IMR-90 (cell line): ENCODE measurements at regions not wholly inside any gene's neighbourhood (a gene's known extent, or its start where the extent isn't known, plus 50 kb on each side); places are given as distances from the start of the nearest gene placed in this dataset.

ENCODE experiments used
- ATAC-seq: fragments of 200-7000 bp; cut with Tn5 transposase; 2 replicates; pipeline ENCODE4 v1.9.1; 2020; ENCODE audit warnings: low read depth, mild to moderate bottlenecking, moderate library complexity
- BruUV-seq: library from RNA; stranded (reverse); fragments of 400-500 nt; replicated peaks from 2 replicates; lab custom pipeline; 2021; lab: Mats Ljungman, UMichigan
- CTCF ChIA-PET: fragments of 300-600 bp; formaldehyde crosslinking; extraction: SDS; loops from one replicate; lab custom pipeline; 2021; ENCODE audit warnings: antibody characterized with exemption; lab: Yijun Ruan, JAX
- POLR2A ChIA-PET: fragments of 300-600 bp; sonication (Branson Sonifier 250); formaldehyde crosslinking; loops from one replicate; lab custom pipeline; 2022; ENCODE audit warnings: antibody characterized with exemption; ENCODE audit not compliant: unreplicated experiment; lab: Charles Lee
- DNase-seq: peaks from one replicate; pipeline ENCODE4 v3.0.0; 2013
- H2AFZ ChIP-seq: replicated peaks from 2 replicates; pipeline ENCODE3; 2013; ENCODE audit warnings: low read length, mild to moderate bottlenecking; ENCODE audit not compliant: poor library complexity
- H2AK5ac ChIP-seq: 2 replicates; pipeline ENCODE4 v1.6.1; 2013; ENCODE audit warnings: low read depth, low read length, inconsistent platforms
- H2AK9ac ChIP-seq: replicated peaks from 2 replicates; pipeline ENCODE3; 2013; ENCODE audit warnings: mild to moderate bottlenecking, low read depth, low read length, moderate library complexity; ENCODE audit not compliant: poor library complexity
- H2BK120ac ChIP-seq: 2 replicates; pipeline ENCODE4 v1.6.1; 2013; ENCODE audit warnings: low read depth, low read length, inconsistent platforms
- H2BK15ac ChIP-seq: 3 replicates; pipeline ENCODE4 v1.6.1; 2013; ENCODE audit warnings: low read depth, low read length, inconsistent platforms
- H2BK20ac ChIP-seq: 2 replicates; pipeline ENCODE4 v1.6.1; 2013; ENCODE audit warnings: low read depth, mild to moderate bottlenecking, inconsistent platforms, low read length, moderate library complexity
- H2BK5ac ChIP-seq: 2 replicates; pipeline ENCODE4 v1.6.1; 2013; ENCODE audit warnings: mild to moderate bottlenecking, low read depth, low read length, inconsistent platforms; ENCODE audit not compliant: poor library complexity, severe bottlenecking
- H3K14ac ChIP-seq: replicated peaks from 2 replicates; pipeline ENCODE4 v1.6.1; 2013; ENCODE audit warnings: low read depth, low read length, inconsistent platforms
- H3K18ac ChIP-seq: 2 replicates; pipeline ENCODE4 v1.6.1; 2013; ENCODE audit warnings: low read depth, low read length, control low read depth
- H3K23ac ChIP-seq: 2 replicates; pipeline ENCODE4 v1.6.1; 2013; ENCODE audit warnings: low read depth, low read length, inconsistent platforms
- H3K27ac ChIP-seq: 2 replicates; pipeline ENCODE4 v1.5.1; 2013; ENCODE audit warnings: mild to moderate bottlenecking, control low read depth, low read length; ENCODE audit not compliant: insufficient read depth
- H3K27me3 ChIP-seq: 2 replicates; pipeline ENCODE4 v1.6.1; 2013; ENCODE audit warnings: low read length; ENCODE audit not compliant: control insufficient read depth, insufficient read depth
- H3K36me3 ChIP-seq: 2 replicates; pipeline ENCODE4 v1.6.1; 2013; ENCODE audit warnings: low read length, mixed read lengths; ENCODE audit not compliant: control insufficient read depth, insufficient read depth
- H3K4ac ChIP-seq: 2 replicates; pipeline ENCODE4 v1.6.1; 2013; ENCODE audit warnings: low read depth, low read length, inconsistent platforms
- H3K4me1 ChIP-seq: 2 replicates; pipeline ENCODE4 v1.6.1; 2013; ENCODE audit warnings: low read length, mixed read lengths; ENCODE audit not compliant: control insufficient read depth, insufficient read depth
- H3K4me2 ChIP-seq: 2 replicates; pipeline ENCODE4 v1.6.1; 2013; ENCODE audit warnings: low read depth, mild to moderate bottlenecking, control low read depth, low read length, moderate library complexity
- H3K4me3 ChIP-seq: 2 replicates; pipeline ENCODE4 v1.5.1; 2013; ENCODE audit warnings: low read depth, mild to moderate bottlenecking, control low read depth, low read length, moderate library complexity; ENCODE audit not compliant: insufficient read depth
- H3K56ac ChIP-seq: 2 replicates; pipeline ENCODE4 v1.6.1; 2013; ENCODE audit warnings: low read length, inconsistent platforms; ENCODE audit not compliant: insufficient read depth; ENCODE audit errors: extremely low read depth
- H3K79me1 ChIP-seq, 2 experiments: 2 replicates each; pipeline ENCODE4 v1.6.1; 2013; ENCODE audit warnings: low read length in 2 of 2, inconsistent platforms in 1 of 2, low read depth in 1 of 2
- H3K9ac ChIP-seq: 2 replicates; pipeline ENCODE4 v1.6.1; 2013; ENCODE audit warnings: low read depth, low read length, control low read depth
- H3K9me1 ChIP-seq: 2 replicates; pipeline ENCODE4 v1.6.1; 2013; ENCODE audit warnings: low read length, inconsistent platforms; ENCODE audit not compliant: insufficient read depth
- H3K9me3 ChIP-seq: 2 replicates; pipeline ENCODE4 v1.6.1; 2013; ENCODE audit warnings: low read length; ENCODE audit not compliant: control insufficient read depth, insufficient read depth
- H4K20me1 ChIP-seq: 2 replicates; pipeline ENCODE4 v1.6.1; 2013; ENCODE audit warnings: low read length, inconsistent platforms; ENCODE audit not compliant: insufficient read depth
- H4K5ac ChIP-seq: 2 replicates; pipeline ENCODE4 v1.6.1; 2013; ENCODE audit warnings: mild to moderate bottlenecking, low read depth, low read length, control low read depth
- H4K8ac ChIP-seq, 2 experiments: 2 replicates each; pipeline ENCODE4 v1.6.1; 2013; ENCODE audit warnings: low read depth in 2 of 2, low read length in 2 of 2, control low read depth in 1 of 2, inconsistent platforms in 1 of 2
- H4K91ac ChIP-seq: 2 replicates; pipeline ENCODE4 v1.6.1; 2013; ENCODE audit warnings: low read depth, low read length, inconsistent platforms; ENCODE audit not compliant: insufficient read depth
- CEBPB ChIP-seq: IDR thresholded peaks from 2 replicates; pipeline ENCODE4 v1.6.1; 2012; ENCODE audit warnings: low read depth, low read length, improper control_type of control experiment
- MAFK ChIP-seq: IDR thresholded peaks from 2 replicates; pipeline ENCODE4 v1.6.1; 2012; ENCODE audit warnings: low read depth, low read length, improper control_type of control experiment
- MAZ ChIP-seq: IDR thresholded peaks from 2 replicates; pipeline ENCODE4 v1.6.1; 2012; ENCODE audit warnings: low read depth, mild to moderate bottlenecking, low read length, improper control_type of control experiment, moderate library complexity, borderline replicate concordance
- MXI1 ChIP-seq: IDR thresholded peaks from 2 replicates; pipeline ENCODE4 v1.6.1; 2012; ENCODE audit warnings: low read depth, mild to moderate bottlenecking, low read length, moderate library complexity, borderline replicate concordance
- NFE2L2 ChIP-seq: fragments of 150-350 bp; IDR thresholded peaks from 2 replicates; pipeline ENCODE4 v1.6.1; 2016; ENCODE audit warnings: low read depth, mild to moderate bottlenecking, low read length
- RFX5 ChIP-seq: IDR thresholded peaks from 2 replicates; pipeline ENCODE4 v1.8.0; 2012; ENCODE audit warnings: low read depth, mild to moderate bottlenecking, low read length, moderate library complexity
- WGBS, 2 experiments: methylation state at CpG; one replicate each; pipeline versions ENCODE4 v1.1.5 to v1.1.7; 2013; ENCODE audit warnings: missing lambda C conversion rate in 2 of 2; ENCODE audit not compliant: insufficient read length in 1 of 2; ENCODE audit errors: extremely low coverage in 2 of 2; 5-methylcytosine and 5-hydroxymethylcytosine counted together
- dilution Hi-C: fragments of 300-500 bp; cut with HindIII; formaldehyde crosslinking; loops from one replicate; pipeline ENCODE4 v1.14.3; 2018; ENCODE audit warnings: low sequenced_read_pairs; ENCODE audit not compliant: unreplicated experiment
- in situ Hi-C: fragments of 300-500 bp; cut with MboI; formaldehyde crosslinking; loops from 3 replicates; pipeline ENCODE4 v1.14.3; 2019; ENCODE audit warnings: low sequenced_read_pairs, inconsistent platforms, mixed read lengths
- intact Hi-C: fragments of 100-400 bp; cut with micrococcal nuclease; formaldehyde crosslinking; loops from 2 replicates; pipeline ENCODE4 v1.10.0; 2022
- TF ChIP-seq, protein P1 (sequence below): fragments of 150-350 bp; IDR thresholded peaks from 2 replicates; pipeline ENCODE4 v1.6.1; 2016; ENCODE audit warnings: low read depth, mild to moderate bottlenecking, low read length, moderate library complexity, borderline replicate concordance

DNA sequence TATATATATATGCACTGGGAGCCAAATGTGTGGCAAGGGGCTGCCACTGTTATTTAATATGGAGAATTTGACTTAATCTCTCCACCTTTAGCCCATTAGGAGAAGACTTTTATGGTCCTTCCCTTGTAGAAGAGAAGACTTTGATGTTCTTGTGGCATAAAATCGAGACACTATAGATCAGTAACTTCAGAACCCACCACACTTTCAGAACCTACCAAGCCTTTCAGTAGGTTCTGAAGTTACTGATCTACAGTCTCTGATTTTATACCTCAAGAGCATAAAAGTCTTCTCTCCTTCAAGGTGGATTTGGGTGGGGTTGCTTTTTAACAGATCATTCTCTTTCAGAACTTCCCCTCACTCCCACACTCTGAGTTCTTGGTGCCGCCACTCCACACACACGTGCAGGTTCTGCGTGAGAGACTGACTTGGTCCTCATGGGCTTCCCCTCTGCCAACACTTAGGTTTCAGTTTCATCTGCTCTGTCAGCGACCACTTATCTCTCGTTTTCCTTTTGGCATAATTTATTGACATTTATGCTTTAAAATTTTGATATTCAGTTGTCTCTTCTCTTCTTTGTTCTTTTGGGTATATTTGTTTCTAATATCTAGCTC is 213.4 kb upstream of the PCDH17 start:
- in situ Hi-C loops (no loop called here), dilution Hi-C loops (no loop called here), intact Hi-C loops (no loop called here)
- Histone ChIP-seq H3K4me3 (no peak overlapping the region), H4K20me1 (no peaks in the 10 kb centered on the region), H2BK120ac (no peak overlapping the region), H3K79me1 (no peaks in the 10 kb centered on the region), H4K91ac (no peak overlapping the region), H2BK15ac (no peak overlapping the region), H3K4ac (no peak overlapping the region), H3K9me1 (no peaks in the 10 kb centered on the region), H3K4me2 (no peak overlapping the region), H3K9me3 (no peaks in the 10 kb centered on the region), H4K5ac (no peak overlapping the region), H2AFZ (no peak overlapping the region), H3K18ac (no peak overlapping the region), H2AK9ac (no peak overlapping the region), H3K27me3 (no peaks in the 10 kb centered on the region), H4K8ac (no peak overlapping the region), H3K4me1 (no peaks in the 10 kb centered on the region), H3K56ac (no peak overlapping the region), H3K14ac (no peak overlapping the region), H3K27ac (no peak overlapping the region), H3K36me3 (no peaks in the 10 kb centered on the region), H2BK20ac (no peak overlapping the region), H2BK5ac (no peak overlapping the region), H3K23ac (no peak overlapping the region), H3K9ac (no peak overlapping the region), H2AK5ac (no peak overlapping the region)
- CTCF ChIA-PET = no interaction called here
- ATAC-seq (no peak), DNase-seq (no peak)
- no CpG with 5 or more reads among the region's 6 CpGs for WGBS, 2 experiments
- POLR2A ChIA-PET = no interaction called here
- no TSS peak for BruUV-seq
- TF ChIP-seq, protein P1, sequence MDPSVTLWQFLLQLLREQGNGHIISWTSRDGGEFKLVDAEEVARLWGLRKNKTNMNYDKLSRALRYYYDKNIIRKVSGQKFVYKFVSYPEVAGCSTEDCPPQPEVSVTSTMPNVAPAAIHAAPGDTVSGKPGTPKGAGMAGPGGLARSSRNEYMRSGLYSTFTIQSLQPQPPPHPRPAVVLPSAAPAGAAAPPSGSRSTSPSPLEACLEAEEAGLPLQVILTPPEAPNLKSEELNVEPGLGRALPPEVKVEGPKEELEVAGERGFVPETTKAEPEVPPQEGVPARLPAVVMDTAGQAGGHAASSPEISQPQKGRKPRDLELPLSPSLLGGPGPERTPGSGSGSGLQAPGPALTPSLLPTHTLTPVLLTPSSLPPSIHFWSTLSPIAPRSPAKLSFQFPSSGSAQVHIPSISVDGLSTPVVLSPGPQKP = no peak
- TF ChIP-seq MAFK (no peak), MAZ (no peak), MXI1 (no peak), CEBPB (no peak), NFE2L2 (no peak), RFX5 (no peak)
